Naive thymus-derived CD4-positive, alpha-beta T cell (primary cell): ENCODE measurements at regions not wholly inside any gene's neighbourhood (a gene's known extent, or its start where the extent isn't known, plus 50 kb on each side); places are given as distances from the start of the nearest gene placed in this dataset.

Experiments used
- ATAC-seq: fragments of 150-1000 bp; cut with Tn5 transposase; 2 replicates; pipeline ENCODE4 v1.10.0; 2021; ENCODE audit warnings: mild to moderate bottlenecking, moderate library complexity
- CTCF ChIA-PET: fragments of 350-600 bp; sonication (Branson Sonifier 250); formaldehyde crosslinking; loops from one replicate; lab custom pipeline; 2021; ENCODE audit warnings: antibody characterized with exemption; lab: Charles Lee
- POLR2A ChIA-PET: fragments of 350-600 bp; sonication (Branson Sonifier 250); formaldehyde crosslinking; loops from one replicate; lab custom pipeline; 2021; ENCODE audit warnings: antibody characterized with exemption, inconsistent platforms; lab: Charles Lee
- DNase-seq, 9 donors: peaks; one replicate each; pipeline versions ENCODE4 v3.0.0 to v3.0.0-alpha.2; 2020 to 2022; ENCODE audit warnings: mixed read lengths in 1 of 9
- H3K27ac ChIP-seq: one replicate; pipeline ENCODE4 v1.7.0; 2013; ENCODE audit warnings: mild to moderate bottlenecking, low read depth, low read length, moderate library complexity
- H3K27me3 ChIP-seq, 2 donors: one replicate each; pipeline ENCODE4 v1.7.0; 2013; ENCODE audit warnings: low read length in 2 of 2, mild to moderate bottlenecking in 2 of 2, moderate library complexity in 2 of 2; ENCODE audit not compliant: control insufficient read depth in 2 of 2, insufficient read depth in 2 of 2
- H3K36me3 ChIP-seq, 3 experiments: 1 replicate in 2 of 3; 2 replicates in 1 of 3; pipeline ENCODE4 v1.7.0; 2013; ENCODE audit warnings: low read length in 3 of 3, mild to moderate bottlenecking in 3 of 3, moderate library complexity in 1 of 3; ENCODE audit not compliant: insufficient read depth in 3 of 3, control insufficient read depth in 2 of 3
- H3K4me1 ChIP-seq, 2 donors: one replicate each; pipeline ENCODE4 v1.7.0; 2013; ENCODE audit warnings: low read length in 2 of 2, mild to moderate bottlenecking in 2 of 2, moderate library complexity in 1 of 2; ENCODE audit not compliant: control insufficient read depth in 2 of 2, insufficient read depth in 2 of 2
- H3K4me3 ChIP-seq: 2 replicates; pipeline ENCODE4 v1.7.0; 2013; ENCODE audit warnings: mild to moderate bottlenecking, low read length
- H3K9me3 ChIP-seq, 3 experiments: 1 replicate in 2 of 3; 2 replicates in 1 of 3; pipeline ENCODE4 v1.7.0; 2013; ENCODE audit warnings: low read length in 3 of 3; ENCODE audit not compliant: control insufficient read depth in 2 of 3
- H3K27ac Mint-ChIP-seq, 9 donors: one replicate each; pipeline ENCODE4 v1.8.0; 2020 to 2022; ENCODE audit warnings: mixed read lengths in 9 of 9, mild to moderate bottlenecking in 8 of 9, moderate library complexity in 5 of 9, inconsistent platforms in 2 of 9
- H3K27me3 Mint-ChIP-seq, 5 donors: one replicate each; pipeline ENCODE4 v1.8.0; 2021 to 2022; ENCODE audit warnings: mixed read lengths in 5 of 5, mild to moderate bottlenecking in 1 of 5
- H3K36me3 Mint-ChIP-seq, 5 donors: one replicate each; pipeline ENCODE4 v1.8.0; 2020 to 2022; ENCODE audit warnings: mixed read lengths in 5 of 5, mild to moderate bottlenecking in 3 of 5, inconsistent platforms in 1 of 5
- H3K4me1 Mint-ChIP-seq, 7 donors: one replicate each; pipeline ENCODE4 v1.8.0; 2020 to 2022; ENCODE audit warnings: mixed read lengths in 7 of 7, mild to moderate bottlenecking in 3 of 7, inconsistent platforms in 1 of 7
- H3K4me3 Mint-ChIP-seq, 10 donors: one replicate each; pipeline ENCODE4 v1.8.0; 2020 to 2022; ENCODE audit warnings: mild to moderate bottlenecking in 10 of 10, mixed read lengths in 10 of 10, moderate library complexity in 6 of 10, inconsistent platforms in 2 of 10
- H3K9me3 Mint-ChIP-seq, 11 donors: one replicate each; pipeline ENCODE4 v1.8.0; 2020 to 2022; ENCODE audit warnings: mixed read lengths in 11 of 11, mild to moderate bottlenecking in 4 of 11, inconsistent platforms in 1 of 11, moderate library complexity in 1 of 11
- intact Hi-C, 2 donors: fragments of 100-400 bp; cut with micrococcal nuclease; formaldehyde crosslinking; loops; one replicate each; pipeline ENCODE4 v1.15.1; 2023

- no peaks in the 10 kb centered on the region for H3K36me3 Mint-ChIP-seq
- H3K27ac Mint-ChIP-seq, result no peak overlapping the region
- Histone ChIP-seq H3K4me3 (no peak overlapping the region), H3K9me3 (peaks cover 0 to 5% (median 0%) of the 10 kb centered on the region in 3 experiments), H3K36me3 (no peaks in the 10 kb centered on the region), H3K4me1 (no peaks in the 10 kb centered on the region), H3K27me3 (no peaks in the 10 kb centered on the region), H3K27ac (no peak overlapping the region)
- ChIA-PET POLR2A (no interaction called here), CTCF (no interaction called here)
- ATAC-seq (no peak), DNase-seq (no peak)
- no peak overlapping the region for H3K4me3 Mint-ChIP-seq
- intact Hi-C loops, result no loop called here
- peaks cover 0 to 24% (median 9%) of the 10 kb centered on the region in 11 donors for H3K9me3 Mint-ChIP-seq
- no peaks in the 10 kb centered on the region for H3K4me1 Mint-ChIP-seq
- no peaks in the 10 kb centered on the region for H3K27me3 Mint-ChIP-seq
These were observed 959.5 kb upstream of the ADGRL2 start for GRCh38 chr1:80841261-80841660.

GRCh38 chr1:80837066-80837465, 963.7 kb upstream of the ADGRL2 start:
- Histone ChIP-seq H3K27ac (no peak overlapping the region), H3K36me3 (no peaks in the 10 kb centered on the region), H3K4me1 (no peaks in the 10 kb centered on the region), H3K9me3 (peaks cover 0 to 5% (median 0%) of the 10 kb centered on the region in 3 experiments), H3K27me3 (no peaks in the 10 kb centered on the region), H3K4me3 (no peak overlapping the region)
- peaks cover 0 to 17% (median 8%) of the 10 kb centered on the region in 11 donors for H3K9me3 Mint-ChIP-seq
- ATAC-seq (no peak), DNase-seq (no peak)
- H3K36me3 Mint-ChIP-seq, result no peaks in the 10 kb centered on the region
- no peaks in the 10 kb centered on the region for H3K27me3 Mint-ChIP-seq
- POLR2A ChIA-PET, result no interaction called here
- H3K4me3 Mint-ChIP-seq, result no peak overlapping the region
- no peak overlapping the region for H3K27ac Mint-ChIP-seq
- intact Hi-C loops, result no loop called here
- H3K4me1 Mint-ChIP-seq, result no peaks in the 10 kb centered on the region
- CTCF ChIA-PET, result no interaction called here

GRCh38 chr1:80836505-80836904, 964.2 kb upstream of the ADGRL2 start:
- POLR2A ChIA-PET, result no interaction called here
- Histone ChIP-seq H3K4me1 (no peaks in the 10 kb centered on the region), H3K4me3 (no peak overlapping the region), H3K27ac (no peak overlapping the region), H3K9me3 (peaks cover 0 to 5% (median 0%) of the 10 kb centered on the region in 3 experiments), H3K36me3 (no peaks in the 10 kb centered on the region), H3K27me3 (no peaks in the 10 kb centered on the region)
- Mint-ChIP-seq H3K36me3 (no peaks in the 10 kb centered on the region), H3K4me1 (no peaks in the 10 kb centered on the region), H3K27me3 (no peaks in the 10 kb centered on the region), H3K9me3 (peaks cover 0 to 12% (median 8%) of the 10 kb centered on the region in 11 donors), H3K27ac (no peak overlapping the region), H3K4me3 (no peak overlapping the region)
- DNase-seq (no peak), ATAC-seq (no peak)
- intact Hi-C loops, result no loop called here
- CTCF ChIA-PET, result no interaction called here

- Histone ChIP-seq H3K4me3 (no peak overlapping the region), H3K9me3 (no peaks in the 10 kb centered on the region), H3K27me3 (no peaks in the 10 kb centered on the region), H3K4me1 (no peaks in the 10 kb centered on the region), H3K27ac (no peak overlapping the region), H3K36me3 (no peaks in the 10 kb centered on the region)
- no peak for DNase-seq
- H3K36me3 Mint-ChIP-seq, result no peaks in the 10 kb centered on the region
- no peak for ATAC-seq
- intact Hi-C loops, result no loop called here
- no peaks in the 10 kb centered on the region for H3K4me1 Mint-ChIP-seq
- H3K27me3 Mint-ChIP-seq, result no peaks in the 10 kb centered on the region
- no peak overlapping the region for H3K4me3 Mint-ChIP-seq
- no peak overlapping the region for H3K27ac Mint-ChIP-seq
- ChIA-PET CTCF (no interaction called here), POLR2A (no interaction called here)
- peaks cover 0 to 5% (median 2%) of the 10 kb centered on the region in 11 donors for H3K9me3 Mint-ChIP-seq
These were observed 973.1 kb upstream of the ADGRL2 start for GRCh38 chr1:80827666-80828065.

- no peaks in the 10 kb centered on the region for H3K27me3 Mint-ChIP-seq
- Histone ChIP-seq H3K4me3 (no peak overlapping the region), H3K27me3 (no peaks in the 10 kb centered on the region), H3K36me3 (no peaks in the 10 kb centered on the region), H3K9me3 (no peaks in the 10 kb centered on the region), H3K4me1 (no peaks in the 10 kb centered on the region), H3K27ac (no peak overlapping the region)
- POLR2A ChIA-PET, result no interaction called here
- H3K27ac Mint-ChIP-seq, result no peak overlapping the region
- intact Hi-C loops, result no loop called here
- H3K36me3 Mint-ChIP-seq, result no peaks in the 10 kb centered on the region
- DNase-seq (no peak), ATAC-seq (no peak)
- no peak overlapping the region for H3K4me3 Mint-ChIP-seq
- CTCF ChIA-PET, result no interaction called here
- H3K9me3 Mint-ChIP-seq, result peaks cover 0 to 5% (median 2%) of the 10 kb centered on the region in 11 donors
- H3K4me1 Mint-ChIP-seq, result no peaks in the 10 kb centered on the region
These were observed 975.7 kb upstream of the ADGRL2 start for GRCh38 chr1:80825067-80825466.

GRCh38 chr1:80818211-80818610, 982.5 kb upstream of the ADGRL2 start:
- Mint-ChIP-seq H3K27ac (no peak overlapping the region), H3K27me3 (no peaks in the 10 kb centered on the region), H3K36me3 (no peaks in the 10 kb centered on the region), H3K9me3 (peaks cover 0 to 17% (median 0%) of the 10 kb centered on the region in 11 donors), H3K4me3 (no peak overlapping the region), H3K4me1 (no peaks in the 10 kb centered on the region)
- CTCF ChIA-PET, result interaction anchor here (0.6 kb wide), 1 partner anchor 226 kb away, joined by 3 read pairs; no protein-coding TSS in a partner anchor
- POLR2A ChIA-PET, result no interaction called here
- H3K4me1 ChIP-seq, result no peaks in the 10 kb centered on the region
- no peak overlapping the region for H3K4me3 ChIP-seq
- no peak for ATAC-seq
- no peak overlapping the region for H3K27ac ChIP-seq
- H3K36me3 ChIP-seq, result no peaks in the 10 kb centered on the region
- no peaks in the 10 kb centered on the region for H3K9me3 ChIP-seq
- DNase-seq, result no peak
- intact Hi-C loops, result no loop called here
- H3K27me3 ChIP-seq, result no peaks in the 10 kb centered on the region

- no peak overlapping the region for H3K27ac Mint-ChIP-seq
- Histone ChIP-seq H3K36me3 (no peaks in the 10 kb centered on the region), H3K4me1 (no peaks in the 10 kb centered on the region), H3K27me3 (no peaks in the 10 kb centered on the region), H3K4me3 (no peak overlapping the region), H3K27ac (no peak overlapping the region), H3K9me3 (no peaks in the 10 kb centered on the region)
- peaks cover 0 to 20% (median 3%) of the 10 kb centered on the region in 11 donors for H3K9me3 Mint-ChIP-seq
- DNase-seq, result no peak
- H3K27me3 Mint-ChIP-seq, result no peaks in the 10 kb centered on the region
- H3K36me3 Mint-ChIP-seq, result no peaks in the 10 kb centered on the region
- POLR2A ChIA-PET, result no interaction called here
- CTCF ChIA-PET, result no interaction called here
- intact Hi-C loops, result no loop called here
- H3K4me3 Mint-ChIP-seq, result no peak overlapping the region
- H3K4me1 Mint-ChIP-seq, result no peaks in the 10 kb centered on the region
- ATAC-seq, result no peak
These were observed 992.8 kb upstream of the ADGRL2 start for GRCh38 chr1:80807981-80808380.
